DMS 273 (cell line): ENCODE measurements at regions not wholly inside any gene's neighbourhood (a gene's known extent, or its start where the extent isn't known, plus 50 kb on each side); places are given as distances from the start of the nearest gene placed in this dataset.
"Not testable (repeated sequence)": the region's sequence is repeated elsewhere in the genome, so short reads cannot be mapped to it uniquely, and the experiment has no call there.

Experiments used
- DNase-seq: peaks from one replicate; lab custom pipeline; 2025; ENCODE audit not compliant: unreplicated experiment; lab: John Stamatoyannopoulos, UW

GRCh38 chr16:29171296-29171695, 186.4 kb downstream of the LAT start:
- DNase-seq, result not testable (repeated sequence)

DNA sequence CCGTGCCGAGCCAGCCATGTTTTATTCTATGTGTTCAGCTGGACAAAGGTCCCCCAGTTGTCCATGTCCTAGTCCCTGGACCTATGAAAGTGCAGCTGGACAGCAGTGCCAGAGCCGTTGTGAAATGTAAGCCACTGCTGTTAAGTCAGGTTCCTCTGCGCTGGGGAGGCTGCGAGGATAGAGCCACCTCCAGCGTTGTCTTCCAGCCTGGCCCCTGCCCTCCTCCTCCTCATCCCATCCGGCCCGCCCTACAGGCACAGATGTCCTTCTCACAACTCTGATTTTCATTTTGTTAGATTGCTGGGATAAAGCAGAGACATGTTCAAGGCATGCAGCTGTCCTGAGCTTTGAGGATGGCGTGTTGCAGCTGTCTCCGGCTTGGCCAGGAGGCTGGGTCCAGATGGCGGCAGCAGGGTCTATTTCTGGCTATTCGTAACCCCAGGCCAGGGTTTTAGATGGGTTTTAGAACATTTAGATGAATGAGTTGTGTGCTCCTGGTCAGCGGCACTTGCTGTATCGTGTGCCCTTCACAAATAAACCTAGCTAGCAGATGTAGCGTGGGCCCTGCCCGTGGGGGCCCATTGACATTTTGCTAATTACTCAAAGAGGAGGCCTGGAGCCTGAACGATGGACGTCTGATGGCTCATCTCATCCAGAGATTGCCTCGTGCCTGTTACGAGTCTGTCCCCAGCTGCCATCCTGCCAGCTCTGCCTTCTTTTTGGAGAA, 185.7 kb downstream of the LAT start:
- peak; percentile 93 for DNase-seq

- DNase-seq, result peak; percentile 88
Observed at GRCh38 chr16:29169295-29169994, 184.6 kb downstream of the LAT start.

DNA sequence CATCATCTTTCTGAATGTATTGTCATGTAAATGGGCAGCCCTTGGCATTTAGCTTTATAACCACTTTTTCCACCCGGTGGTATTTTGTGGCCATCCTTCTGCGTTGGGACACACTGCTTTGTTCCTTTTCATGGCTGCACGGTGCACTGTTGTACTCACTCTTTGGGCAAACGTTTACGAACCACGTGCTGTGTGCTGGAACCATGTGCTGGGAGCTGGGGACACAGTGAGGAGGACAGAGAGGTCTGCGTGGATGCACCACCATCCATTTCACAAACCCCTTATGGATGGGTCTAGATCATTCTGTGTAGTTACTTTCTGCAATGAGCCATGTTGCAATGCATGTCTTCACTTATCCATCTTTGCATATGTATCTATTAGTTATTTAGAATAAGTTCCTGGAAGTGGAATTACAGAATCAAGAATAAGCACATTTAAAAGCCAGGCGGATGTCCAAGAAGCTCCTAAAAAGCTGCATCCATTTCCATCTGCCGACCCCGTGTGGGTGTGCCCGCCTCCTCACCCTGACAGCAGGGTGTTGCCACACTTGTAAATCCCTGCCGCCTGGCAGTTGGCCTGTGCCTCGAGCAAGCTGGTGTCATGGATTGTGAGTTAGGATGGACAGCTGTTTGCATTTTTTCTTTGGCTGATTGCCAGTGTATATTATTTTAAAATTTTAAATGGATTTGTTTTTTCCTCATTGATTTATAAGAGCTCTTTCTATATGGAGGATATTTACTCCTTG, 183.8 kb downstream of the LAT start:
- DNase-seq, result peak; percentile 94

DNA sequence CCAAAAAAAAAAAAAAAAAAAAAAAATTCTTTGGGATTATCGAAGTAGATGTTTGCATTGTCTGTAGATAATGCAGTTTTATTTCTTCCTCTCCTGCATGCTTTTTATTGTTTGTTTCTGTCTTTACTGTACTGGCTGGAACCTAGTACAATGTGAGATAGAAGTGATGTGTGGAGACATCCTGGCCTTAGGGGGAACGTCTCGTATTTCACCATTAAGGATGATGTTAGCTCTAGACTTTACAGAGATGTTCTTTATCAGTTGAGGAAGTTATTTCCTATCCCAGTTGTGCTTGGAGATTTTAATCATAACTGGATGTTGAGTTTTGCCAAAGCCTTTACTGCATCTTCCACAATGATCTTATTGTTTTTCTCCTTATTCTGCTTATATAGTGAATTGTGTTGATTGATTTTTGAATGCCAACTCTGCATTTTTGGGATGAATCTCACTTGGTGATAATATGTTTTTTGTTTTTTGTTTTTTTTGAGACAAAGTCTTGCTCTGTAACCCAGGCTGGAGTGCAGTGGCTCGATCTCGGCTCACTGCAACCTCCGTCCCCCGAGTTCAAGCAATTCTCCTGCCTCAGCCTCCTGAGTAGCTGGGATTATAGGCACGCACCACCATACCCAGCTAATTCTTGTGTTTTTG, 179.7 kb downstream of the LAT start:
- not testable (repeated sequence) for DNase-seq

GRCh38 chr16:29160171-29160570, 175.3 kb downstream of the LAT start:
- DNase-seq, result not testable (repeated sequence)

DNA sequence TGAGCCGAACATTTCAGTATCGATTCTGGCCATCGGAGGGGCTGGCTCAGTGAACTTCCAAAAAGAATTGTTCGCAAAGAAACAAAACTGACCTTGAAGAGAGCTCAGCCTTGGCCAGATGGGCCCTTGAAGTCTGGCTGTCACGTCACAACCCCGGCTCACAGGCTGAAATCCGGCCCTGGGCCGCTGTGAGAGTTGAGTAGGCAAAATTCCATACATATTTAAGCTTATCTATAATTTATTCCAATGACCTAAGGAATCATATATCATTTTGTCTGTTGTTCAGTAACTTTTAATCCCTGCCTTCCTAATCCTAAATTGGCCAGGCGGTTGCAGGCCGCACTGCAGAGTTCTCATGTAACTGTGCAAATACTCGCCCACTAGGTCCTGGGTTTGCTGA, 174.8 kb downstream of the LAT start:
- peak; percentile 42 for DNase-seq

DNA sequence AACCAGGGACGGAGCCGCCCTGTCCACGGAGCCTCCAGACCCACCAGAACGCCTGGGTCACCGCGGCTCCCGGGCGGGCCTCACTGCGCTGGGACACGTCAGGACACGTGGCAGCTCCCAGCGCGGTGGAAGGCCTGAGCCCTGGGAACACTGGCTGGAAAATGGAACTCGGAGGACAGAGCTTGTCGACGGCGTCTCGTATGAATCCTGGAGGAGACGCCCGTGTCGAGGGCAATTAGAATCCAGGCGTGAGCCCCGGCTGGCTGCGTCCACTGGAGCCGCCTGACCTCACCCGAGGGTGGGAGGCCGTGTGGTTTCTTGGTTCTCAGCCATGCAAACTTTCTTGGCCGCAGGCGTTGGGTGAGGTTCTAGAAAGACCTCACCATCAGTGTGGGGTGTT, 173.9 kb downstream of the LAT start:
- no peak for DNase-seq

DNA sequence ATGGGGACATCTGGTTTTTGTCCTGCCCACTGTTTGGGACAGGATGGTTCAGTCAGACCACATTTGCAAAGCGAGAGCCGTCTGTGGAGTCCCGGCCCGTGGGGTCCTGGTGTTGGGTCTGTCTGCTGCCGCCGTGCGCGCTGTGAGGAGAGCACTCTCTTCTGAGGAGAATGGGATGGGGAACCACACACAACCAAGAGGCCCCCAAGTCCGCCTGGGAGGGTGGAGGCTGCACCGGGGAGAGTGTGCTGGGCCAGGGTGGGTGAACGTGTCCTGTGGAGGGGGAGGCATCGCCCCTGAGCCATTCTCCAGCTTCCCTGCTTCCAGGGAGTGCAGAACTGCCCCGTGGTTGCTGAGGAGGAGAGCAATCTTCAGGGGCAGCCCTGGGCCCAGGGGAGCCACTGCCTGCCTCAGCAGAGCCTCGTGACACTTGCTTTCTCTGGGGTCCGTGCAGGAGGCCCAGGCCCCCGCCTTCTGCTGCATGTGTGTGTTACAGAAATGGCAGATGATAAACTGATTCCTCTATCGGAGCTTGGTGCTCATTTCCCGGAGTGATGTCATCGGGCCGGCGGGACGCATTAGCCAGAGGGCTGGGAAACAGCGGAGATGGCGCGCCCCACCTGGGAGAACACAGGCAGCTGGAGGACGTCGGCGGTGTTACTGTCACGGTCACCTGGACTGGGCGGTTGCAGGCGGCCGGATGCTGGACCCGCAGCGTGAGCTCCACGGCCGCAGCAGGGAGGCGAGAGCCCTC, 173.4 kb downstream of the LAT start:
- not testable (repeated sequence) for DNase-seq

DNA sequence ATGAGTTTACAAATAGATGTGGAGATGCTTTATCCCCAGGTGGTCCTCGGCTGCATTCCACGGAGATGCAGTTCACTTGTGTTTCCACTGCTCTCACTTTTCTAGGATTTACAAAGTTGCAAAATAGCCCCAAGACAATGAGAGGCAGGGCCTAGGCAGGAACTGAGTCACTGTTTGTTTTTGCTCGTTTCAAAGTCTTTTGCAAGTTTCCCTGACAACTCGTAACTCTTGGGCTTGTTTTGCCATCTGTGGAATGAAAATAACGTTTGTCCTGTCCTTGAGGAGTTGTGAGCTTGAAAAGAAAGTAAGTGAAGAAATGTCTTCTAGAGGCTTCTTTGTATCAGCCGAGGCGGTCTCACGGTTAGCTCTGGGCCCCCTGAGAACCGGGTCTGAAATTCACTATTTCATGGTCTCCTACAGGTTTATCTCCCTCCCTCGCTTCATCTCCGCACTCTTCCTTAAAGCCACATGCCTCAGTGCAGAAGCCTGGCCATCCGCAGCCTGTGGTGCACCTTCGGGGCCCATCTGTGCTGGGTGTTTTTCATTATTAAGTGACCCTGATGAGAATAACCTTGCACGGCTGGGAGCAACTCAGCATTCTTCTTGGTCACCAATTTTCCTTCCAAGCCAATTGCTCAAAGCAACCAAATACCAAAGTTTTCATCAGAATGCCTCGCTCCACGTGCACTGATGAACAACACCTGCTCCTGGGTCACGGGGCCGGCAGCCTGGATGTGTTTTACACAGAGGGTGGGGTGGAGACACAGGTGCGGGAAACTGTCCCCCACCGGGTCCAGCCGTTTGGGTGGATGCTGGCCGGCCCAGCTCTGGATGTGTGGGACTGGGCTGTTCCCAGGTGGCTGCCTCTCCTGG, 172.4 kb downstream of the LAT start:
- not testable (repeated sequence) for DNase-seq

GRCh38 chr16:29156511-29156910, 171.7 kb downstream of the LAT start:
- no peak for DNase-seq

DNA sequence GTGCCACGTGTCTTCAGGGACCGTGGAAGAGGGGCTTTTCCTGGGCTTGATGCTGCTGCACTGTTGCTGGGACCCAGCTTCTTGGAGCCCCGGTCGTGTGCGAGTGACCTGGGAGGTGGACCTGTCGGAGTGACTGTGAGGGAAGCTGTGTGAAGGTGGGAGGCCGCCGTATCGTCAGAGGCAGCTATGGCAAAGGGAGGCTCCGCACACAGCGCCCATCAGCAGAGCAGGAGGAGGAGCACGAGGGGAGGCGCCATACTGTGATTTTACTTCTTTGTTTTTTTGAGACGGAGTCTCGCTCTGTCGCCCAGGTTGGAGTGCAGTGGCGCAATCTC, 171.0 kb downstream of the LAT start:
- DNase-seq, result not testable (repeated sequence)

DNA sequence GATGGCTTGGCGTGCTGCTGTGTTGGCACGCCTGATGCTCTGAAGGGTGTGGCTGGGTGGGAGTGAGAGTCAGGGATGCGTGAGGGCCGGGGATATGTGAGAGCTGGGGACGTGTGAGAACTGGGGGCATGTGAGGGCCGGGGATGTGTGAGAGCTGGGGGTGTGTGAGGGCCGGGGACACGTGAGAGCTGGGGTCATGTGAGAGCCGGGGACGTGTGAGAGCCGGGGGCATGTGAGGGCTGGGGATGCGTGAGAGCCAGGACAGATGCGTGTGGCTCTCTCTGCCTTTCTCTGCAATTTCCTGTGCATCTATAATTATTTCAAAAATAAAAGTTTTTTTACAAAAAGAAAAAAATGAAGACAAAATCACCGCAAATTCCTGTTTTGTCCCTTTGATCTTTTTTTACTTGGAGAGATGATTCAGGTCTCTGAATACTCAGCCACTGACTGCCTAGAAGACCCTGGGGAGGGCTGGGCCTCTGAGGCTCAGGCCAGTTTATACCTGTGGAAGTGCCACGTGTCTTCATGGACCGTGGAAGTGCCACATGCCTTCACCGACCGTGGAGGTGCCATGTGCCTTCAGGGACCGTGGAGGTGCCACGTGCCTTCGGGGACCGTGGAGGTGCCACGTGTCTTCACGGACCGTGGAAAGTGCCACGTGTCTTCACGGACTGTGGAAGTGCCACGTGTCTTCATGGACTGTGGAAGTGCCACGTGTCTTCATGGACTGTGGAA, 170.4 kb downstream of the LAT start:
- not testable (repeated sequence) for DNase-seq

GRCh38 chr16:29154676-29155121, 169.8 kb downstream of the LAT start:
- DNase-seq, result no peak

- no peak for DNase-seq
Observed at GRCh38 chr16:29154088-29154487, 169.2 kb downstream of the LAT start.

GRCh38 chr16:29153307-29153706, 168.5 kb downstream of the LAT start:
- not testable (repeated sequence) for DNase-seq

- DNase-seq, result not testable (repeated sequence)
Observed at GRCh38 chr16:29152544-29153031, 167.7 kb downstream of the LAT start.

- DNase-seq, result no peak
Observed at GRCh38 chr16:29151317-29151716, 166.5 kb downstream of the LAT start.

- not testable (repeated sequence) for DNase-seq
Observed at GRCh38 chr16:29149912-29150311, 165.1 kb downstream of the LAT start.
